HG03378 (cell line): ENCODE measurements at regions not wholly inside any gene's neighbourhood (a gene's known extent, or its start where the extent isn't known, plus 50 kb on each side); places are given as distances from the start of the nearest gene placed in this dataset.
A peak's percentile ranks its signal among the peaks of the same experiment; 100 is the strongest.
"Not testable (repeated sequence)": the region's sequence is repeated elsewhere in the genome, so short reads cannot be mapped to it uniquely, and the experiment has no call there.

ENCODE experiments used
- ATAC-seq: cut with Tn5 transposase; IDR thresholded peaks from one replicate; pipeline ENCODE4 v1.9.1; 2021; ENCODE audit warnings: mild to moderate bottlenecking, moderate library complexity; ENCODE audit not compliant: unreplicated experiment

DNA sequence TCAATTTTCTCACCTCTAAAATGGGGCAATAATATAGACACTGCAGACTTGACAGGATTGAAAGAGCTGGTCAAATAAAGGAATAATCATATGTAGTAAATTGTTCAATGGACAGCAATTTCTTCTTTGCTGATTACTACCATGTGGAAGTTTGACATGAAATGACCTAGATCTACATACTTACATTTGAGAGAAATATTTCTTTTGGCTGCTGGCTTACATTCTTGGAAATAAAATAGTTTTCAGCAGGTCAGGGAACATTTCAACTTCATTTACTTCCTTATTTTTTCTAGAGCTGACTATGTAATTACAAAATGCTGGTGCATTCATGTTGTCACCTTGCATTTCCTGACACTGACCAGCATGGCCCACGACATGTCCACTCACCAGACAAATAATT, 294.6 kb upstream of the MIR17HG start:
- no peak for ATAC-seq

DNA sequence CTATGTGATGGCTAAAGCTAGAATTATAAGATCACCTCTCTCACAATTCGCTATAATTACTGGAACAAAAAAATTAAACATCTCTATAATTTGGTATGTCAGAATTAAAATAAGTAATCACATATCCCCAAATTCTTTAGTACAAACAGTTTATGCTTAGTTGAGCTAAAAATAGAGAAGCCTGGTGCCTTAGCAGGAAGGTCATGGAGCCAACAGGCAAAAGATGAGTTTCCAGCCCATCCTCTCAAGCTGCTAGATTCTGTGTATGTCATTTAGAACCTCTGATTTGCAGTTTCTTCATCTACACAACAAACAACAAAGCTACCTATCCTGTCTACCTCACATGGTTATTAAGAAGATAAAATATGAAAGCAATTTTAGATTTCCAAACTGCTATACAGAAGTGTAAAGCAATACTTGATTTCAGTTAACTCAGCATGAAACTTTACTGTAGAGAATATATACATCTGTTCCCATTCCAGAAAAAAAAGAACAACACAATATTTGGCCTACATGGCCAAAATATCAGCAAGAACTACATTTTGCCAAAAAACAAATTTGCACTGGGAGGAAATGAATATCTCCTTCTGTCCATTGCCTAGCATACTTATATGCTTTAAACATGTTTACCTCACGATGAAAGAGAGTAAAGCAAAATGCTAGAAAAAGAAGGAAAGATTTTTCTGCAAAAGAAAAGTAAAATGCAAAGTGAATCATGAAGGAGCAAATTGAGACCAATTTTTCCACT, 294.0 kb upstream of the MIR17HG start:
- no peak for ATAC-seq

DNA sequence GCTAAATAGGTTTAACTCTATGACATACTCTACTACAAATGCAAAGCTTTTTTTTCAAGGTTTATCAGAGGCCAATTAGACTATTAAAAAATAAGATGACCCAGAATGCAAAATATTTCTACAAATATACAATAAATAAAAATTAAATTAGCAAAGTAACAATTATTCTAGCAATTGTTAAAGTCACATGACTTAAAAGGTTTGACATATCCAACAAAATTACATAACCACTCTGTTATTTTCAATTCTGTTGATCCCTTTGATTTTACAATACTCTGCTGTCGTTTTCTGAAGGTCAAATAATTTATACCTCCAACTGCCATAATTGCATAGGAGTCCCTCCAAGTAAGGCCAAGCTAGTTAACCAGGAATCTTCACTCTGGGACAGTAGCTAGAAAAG, 292.6 kb upstream of the MIR17HG start:
- ATAC-seq: no peak

DNA sequence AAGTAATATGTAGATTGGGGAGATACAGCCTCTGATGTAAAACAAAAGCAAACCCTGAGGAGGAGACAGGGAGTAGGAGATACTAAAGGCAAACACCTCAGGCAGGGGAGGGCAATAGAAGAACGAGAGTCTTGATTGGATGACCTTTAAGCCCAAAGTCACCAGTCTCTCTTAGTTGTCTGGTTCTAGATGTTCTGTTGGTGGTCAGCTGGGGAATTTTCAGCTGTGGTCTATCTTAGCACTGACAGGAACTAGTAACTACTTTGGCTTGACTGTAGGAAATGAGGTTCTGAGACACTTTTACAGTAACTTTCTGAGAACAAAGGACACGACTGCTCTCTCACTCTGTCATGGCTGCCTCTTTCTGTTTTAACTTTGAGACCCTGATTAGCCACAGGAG, 290.7 kb upstream of the MIR17HG start:
- ATAC-seq: peak; percentile 72

DNA sequence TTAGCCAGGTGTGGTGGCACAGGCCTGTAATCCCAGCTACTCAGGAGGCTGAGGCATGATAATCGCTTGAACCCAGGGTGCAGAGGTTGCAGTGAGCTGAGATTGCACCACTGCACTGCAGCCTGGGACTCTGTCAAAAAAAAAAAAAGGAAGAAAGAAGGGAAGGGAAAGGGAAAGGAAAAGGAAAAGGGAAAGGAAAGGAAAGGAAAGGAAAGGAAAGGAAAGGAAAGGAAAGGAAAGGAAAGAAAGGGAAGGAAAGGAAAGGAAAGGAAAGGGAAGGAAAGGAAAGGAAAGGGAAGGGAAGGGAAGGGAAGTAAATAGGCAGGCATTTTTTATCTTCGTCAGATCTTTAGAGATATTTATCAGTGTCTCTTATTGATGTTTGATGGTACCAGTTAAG, 290.0 kb upstream of the MIR17HG start:
- ATAC-seq: not testable (repeated sequence)

DNA sequence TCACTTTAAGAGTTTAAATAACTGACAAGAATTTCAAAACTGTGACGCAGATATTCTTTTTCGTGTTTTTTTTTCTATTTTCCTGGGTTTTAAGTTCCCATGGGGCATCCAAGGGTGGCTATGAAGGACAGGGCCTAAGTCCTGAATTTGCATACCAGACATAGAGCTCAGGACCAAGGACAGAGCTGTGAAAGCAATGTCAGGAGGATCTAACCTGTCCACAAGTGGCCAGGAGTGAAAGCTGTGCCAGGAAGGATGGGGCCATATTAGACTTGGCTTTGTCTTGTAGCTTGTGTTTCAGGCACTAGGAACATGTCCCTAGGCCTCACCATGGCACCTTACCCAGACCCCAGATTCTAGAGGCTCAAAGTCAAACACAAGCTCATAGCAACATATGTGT, 289.4 kb upstream of the MIR17HG start:
- ATAC-seq: no peak

DNA sequence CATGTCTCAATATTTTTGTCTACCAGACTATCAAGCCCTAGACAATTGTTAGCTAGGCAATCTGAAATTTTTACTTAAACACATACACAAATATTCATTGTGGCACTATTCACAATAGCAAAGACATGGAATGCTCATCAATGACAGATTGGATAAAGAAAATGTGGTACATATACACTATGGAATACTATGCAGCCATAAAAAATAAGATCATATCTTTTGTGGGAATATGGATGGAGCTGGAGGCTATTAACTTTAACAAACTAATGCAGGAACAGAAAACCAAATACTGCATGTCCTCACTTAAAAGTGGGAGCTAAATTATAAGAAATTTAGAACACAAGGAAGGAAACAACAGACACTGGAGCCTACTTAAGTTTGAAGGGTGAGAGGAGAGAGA, 288.6 kb upstream of the MIR17HG start:
- ATAC-seq: no peak

DNA sequence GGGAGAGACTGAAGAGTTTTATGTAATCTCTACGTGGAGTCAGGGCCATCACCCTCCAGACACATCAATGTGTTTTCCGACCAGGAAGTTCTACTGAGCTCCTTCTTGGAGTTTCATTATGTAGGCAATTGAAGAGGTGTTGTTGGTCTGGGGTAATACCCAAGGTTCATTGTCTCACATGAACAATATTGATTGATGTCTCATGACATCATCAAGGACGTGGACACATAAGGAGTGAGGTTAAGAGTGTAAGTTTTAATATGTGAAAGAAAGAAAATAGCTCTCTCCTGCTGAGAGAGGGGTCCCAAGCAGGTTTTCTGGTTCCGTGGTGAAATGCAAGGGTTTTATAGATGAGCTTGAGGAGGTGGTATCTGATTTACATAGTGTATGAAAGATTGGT, 280.7 kb upstream of the MIR17HG start:
- no peak for ATAC-seq

DNA sequence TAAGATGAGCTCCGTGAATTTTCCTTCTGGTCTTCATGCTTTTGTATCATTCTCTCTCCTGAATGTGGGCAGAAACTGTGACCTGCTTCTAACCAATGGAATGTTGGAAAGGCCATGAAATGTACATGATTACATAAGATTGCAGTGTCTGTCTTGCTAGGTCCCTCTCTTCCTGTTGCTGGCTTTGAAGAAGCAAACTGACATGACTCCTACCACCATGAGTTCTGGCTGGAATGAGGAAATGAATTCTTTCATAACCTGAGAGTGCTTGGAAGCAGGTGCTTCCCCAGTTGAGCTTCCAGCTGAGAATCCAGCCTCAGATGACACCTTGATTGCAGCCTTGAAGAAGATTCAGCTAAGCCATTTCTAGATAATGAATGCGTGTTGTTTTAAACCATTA, 275.0 kb upstream of the MIR17HG start:
- ATAC-seq: no peak

DNA sequence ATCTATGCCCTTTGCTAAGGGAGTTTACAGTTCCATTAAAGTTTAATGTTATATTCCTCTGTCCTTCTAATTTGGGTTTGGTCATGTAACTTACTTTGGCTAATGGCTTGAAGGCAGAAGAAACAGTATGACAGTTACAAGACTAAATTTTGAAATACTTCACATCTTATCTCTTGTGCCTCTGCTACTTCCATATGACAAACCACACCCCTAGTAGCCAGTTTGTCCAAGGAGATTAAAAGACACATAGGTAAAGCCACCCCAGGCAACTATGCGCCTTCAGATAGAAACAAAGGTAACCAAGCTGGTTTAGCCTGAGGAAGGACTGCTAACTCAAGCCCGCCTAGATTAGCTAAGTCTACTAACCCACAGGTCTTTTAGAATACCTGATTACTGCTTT, 273.4 kb upstream of the MIR17HG start:
- no peak for ATAC-seq

DNA sequence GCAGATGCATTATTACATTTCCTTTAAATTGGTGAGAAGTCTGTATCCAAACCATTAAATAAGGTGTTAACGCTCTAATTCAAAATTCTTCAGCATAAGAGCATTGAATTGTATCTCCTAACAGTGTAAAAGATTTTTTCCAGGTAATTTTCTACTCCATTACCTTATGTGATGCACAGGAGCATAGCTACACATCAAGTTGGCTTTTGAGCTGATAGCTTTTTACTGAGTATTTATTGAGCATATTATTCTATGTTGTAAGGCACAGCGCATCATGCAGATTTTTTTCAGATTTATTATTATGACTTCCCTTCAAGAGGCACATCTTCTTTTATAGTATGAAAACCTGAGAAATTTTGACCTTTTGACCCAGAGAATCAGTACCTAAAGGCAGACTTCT, 270.7 kb upstream of the MIR17HG start:
- no peak for ATAC-seq

DNA sequence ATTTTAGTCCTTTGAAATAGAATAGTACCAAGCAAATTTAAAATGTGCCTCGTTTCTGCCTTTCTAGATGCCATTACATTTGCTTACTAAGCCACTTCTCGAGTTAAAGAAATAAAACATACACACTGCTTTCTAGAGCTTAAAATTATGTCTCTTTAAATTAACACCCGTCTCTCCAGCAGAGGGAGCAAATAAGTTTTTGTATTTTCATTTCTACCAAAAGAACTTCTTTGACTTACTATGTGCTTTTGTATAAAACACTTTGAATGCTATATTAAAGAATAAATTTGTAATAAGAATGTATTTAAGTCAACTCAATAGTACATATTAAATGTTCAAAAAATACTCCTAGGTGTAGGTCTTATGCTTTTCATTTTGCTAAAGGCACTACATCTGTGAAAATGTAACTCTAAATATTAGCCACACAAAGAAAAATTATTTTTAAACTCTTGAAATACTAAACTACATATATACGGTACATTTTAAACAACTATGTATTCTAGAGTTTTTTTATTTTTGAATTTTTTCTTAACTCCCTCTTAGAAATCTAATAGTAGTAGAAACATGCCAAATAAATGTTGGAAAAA, 269.3 kb upstream of the MIR17HG start:
- no peak for ATAC-seq

DNA sequence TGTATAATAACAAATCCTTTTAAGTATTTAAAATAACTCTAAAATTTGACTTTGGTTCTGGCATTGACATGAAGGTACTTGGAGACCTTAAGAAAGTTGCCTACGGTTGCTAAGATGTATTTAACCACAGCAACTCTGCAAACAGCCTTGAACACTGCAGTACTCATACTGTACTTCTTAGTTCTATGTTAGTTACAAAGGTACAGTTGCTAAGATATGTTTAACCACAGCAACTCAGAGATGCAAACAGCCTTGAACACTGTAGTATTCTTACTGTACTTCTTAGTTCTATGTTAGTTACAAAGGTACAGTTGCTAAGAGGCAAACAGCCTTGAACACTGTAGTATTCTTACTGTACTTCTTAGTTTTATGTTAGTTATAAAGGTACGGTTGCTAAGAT, 268.3 kb upstream of the MIR17HG start:
- ATAC-seq: no peak

DNA sequence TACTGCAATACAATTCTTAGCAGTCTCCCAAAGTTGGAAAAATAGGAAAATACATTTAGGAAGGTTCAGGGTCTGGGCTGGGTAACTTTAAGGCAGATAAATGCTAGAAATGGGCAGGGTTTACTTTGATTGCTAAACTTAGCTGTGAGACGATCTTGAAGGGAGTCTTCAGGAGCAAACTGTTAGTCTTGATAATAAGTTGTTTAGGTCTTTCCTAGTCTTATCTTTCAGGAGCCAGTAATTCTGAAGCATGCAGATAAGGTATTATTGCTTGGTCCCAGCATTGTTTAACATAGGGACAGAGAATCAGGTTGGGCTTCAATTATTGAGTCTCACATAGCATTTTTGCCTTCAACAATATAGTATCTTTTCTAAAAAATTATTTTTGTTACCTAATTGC, 262.4 kb upstream of the MIR17HG start:
- no peak for ATAC-seq

DNA sequence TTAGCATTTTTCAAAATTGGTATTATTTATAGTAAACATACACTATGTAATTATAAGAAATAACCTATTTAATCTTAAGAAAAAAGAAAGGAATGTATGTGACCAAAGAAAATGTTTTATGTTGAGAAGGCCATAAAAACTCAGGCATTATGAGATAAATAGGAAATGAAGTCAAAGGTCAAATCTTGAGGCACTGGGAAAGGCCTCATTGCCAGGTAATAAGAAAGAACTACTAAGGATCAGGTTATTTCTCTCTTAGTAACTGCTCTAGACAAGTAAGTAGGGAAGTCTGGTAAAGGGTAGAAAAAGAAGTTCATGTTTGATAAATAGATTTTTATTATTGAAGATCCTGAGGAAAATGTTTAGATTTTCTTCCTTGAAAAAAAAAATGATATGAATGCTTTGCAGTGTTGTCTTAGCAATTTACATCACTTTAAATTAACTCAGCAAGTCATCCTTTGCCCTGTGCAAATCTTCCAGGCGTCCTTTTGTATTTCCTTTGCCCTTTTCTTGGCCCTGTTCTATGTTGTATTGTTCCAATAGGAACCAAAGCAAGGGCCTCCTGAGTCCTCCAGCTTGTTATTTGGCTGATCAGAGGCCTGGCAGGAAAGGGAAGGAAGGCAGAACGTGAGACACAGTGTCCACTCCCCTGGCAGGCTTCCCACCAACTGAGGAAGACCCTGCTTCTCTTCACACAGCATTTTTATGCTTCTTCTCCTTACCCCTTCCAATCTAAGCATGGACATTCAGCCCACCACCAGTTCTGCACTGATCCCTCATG, 260.4 kb upstream of the MIR17HG start:
- ATAC-seq: no peak

DNA sequence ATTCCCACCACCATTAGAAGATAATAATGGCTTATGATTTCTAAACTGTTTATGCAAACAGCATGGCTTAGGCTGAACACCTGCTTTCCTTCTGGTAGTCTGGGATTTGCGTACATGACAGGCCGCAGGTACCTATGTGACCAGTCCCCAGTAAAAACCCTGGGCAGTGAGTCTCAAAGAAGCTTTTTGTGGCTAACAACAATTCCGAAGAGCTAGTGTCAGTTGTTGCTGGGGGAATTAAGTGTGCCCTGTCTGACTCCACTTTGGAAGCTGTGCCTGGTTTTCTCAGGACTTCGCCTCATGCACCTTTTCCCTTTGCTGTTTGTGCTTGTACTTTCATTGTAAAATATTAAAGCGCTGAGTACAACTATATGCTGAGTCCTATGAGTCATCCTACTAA, 250.2 kb upstream of the MIR17HG start:
- no peak for ATAC-seq

DNA sequence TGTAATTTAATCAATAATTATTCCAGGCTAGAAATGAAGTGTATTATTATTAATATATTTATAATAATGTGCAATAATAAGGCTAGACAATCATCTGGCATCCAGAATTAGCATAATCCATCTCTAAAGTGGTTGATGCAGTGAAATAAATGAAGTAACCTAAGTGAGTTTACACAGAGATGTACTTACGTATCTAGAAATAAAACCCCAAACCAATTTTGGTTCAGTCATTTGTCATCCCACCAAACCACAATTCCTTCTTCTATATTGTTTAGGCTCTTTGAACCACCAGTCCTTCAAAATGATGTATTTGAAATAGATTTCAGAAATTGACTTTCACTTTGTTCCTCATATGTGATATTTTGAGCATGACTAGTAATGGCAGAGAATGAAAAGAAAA, 247.6 kb upstream of the MIR17HG start:
- ATAC-seq: no peak

DNA sequence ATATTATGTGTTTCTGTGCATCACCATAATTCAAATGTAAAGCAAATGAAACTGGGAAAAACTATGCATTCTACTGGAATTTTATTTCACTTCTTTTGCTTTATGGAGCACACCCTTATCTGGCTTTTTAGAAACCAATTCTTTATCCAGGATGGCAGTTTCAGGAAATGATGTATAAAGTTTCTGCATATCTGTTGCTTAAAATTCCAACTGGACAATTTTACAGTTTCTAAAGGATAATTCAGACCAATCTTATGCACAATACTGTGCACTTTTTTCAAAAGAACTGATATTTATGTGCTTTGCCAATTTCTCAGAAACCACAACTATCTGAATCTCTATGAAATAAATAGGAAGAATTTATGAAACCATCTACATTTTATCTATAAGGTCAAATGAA, 246.5 kb upstream of the MIR17HG start:
- ATAC-seq: no peak

DNA sequence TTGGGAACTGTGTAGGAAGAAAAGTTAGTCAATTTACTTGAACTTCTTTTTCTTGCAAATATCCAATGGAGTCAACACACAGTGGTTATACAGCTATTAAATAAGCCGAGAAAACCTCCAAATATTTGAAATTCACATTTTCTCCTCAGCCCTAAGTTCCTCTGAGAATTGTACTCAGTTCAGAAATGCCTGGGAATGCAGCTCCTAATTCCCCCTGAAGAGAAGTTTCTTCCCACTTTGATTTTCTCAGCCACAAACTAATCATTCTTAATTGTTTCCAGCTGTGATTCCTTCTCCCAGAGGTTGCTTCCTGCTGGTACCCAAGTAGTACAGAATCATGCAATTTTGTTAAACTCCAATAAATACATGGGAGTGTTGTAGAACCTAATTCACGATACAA, 246.1 kb upstream of the MIR17HG start:
- no peak for ATAC-seq

DNA sequence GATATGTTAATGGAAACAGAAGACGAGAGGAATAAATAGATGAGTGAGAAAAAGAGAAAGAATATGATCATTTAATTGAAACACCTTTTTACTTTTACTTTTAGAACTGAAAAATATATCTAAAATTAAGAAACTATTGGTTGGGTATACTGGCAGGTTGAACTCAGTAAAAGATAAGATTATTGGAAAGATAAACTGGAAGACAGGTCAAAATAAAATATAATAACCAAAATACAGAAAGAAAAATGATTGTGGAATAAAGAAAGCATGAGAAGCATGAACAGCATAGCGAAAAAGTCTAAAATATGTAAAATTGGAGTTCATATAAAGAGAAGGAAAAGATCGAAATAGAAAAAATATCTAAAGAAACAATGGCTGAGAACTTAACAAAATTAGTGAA, 242.2 kb upstream of the MIR17HG start:
- ATAC-seq: no peak

DNA sequence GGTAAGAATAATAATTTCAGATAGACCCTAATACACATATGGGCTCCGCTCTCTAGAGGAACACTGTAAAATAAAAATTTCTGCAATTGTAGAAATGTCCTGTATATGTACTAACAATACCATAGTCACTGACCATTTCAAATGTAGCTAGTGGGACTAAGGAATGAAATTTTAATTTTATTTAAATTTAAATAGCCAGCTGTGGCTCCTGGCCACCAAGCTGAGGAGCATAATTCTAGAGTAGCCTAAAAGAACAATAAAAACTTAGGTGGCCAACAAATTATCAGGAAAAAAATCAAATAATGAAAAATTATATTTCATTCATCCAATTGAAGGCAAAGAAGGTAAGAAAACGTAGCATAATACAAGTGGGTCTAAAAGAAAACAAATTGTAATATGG, 240.9 kb upstream of the MIR17HG start:
- ATAC-seq: no peak

DNA sequence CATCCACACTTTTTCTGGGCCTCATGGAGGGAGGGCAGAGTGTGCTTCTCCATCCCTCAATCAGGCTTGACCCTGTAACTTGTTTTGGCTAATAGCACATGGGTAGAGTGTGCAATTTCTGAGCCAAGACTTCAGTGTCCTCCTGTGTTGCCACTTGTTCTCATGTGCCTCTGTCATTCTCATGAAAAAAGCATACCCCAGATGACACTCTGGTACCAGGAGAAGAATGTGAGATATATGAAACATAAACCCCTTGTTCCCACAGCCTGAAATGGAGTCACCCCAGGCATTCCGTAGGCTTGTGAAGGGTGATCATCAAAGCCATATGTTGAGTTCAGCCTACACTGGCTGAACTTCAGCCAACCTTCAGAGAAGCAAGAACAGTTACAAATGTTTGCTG, 239.2 kb upstream of the MIR17HG start:
- ATAC-seq: no peak
